NCI-H2171 (cell line): ENCODE measurements at regions not wholly inside any gene's neighbourhood (a gene's known extent, or its start where the extent isn't known, plus 50 kb on each side); places are given as distances from the start of the nearest gene placed in this dataset.

Experiments
- DNase-seq: peaks from one replicate; lab custom pipeline; 2025; lab: John Stamatoyannopoulos, UW

DNA sequence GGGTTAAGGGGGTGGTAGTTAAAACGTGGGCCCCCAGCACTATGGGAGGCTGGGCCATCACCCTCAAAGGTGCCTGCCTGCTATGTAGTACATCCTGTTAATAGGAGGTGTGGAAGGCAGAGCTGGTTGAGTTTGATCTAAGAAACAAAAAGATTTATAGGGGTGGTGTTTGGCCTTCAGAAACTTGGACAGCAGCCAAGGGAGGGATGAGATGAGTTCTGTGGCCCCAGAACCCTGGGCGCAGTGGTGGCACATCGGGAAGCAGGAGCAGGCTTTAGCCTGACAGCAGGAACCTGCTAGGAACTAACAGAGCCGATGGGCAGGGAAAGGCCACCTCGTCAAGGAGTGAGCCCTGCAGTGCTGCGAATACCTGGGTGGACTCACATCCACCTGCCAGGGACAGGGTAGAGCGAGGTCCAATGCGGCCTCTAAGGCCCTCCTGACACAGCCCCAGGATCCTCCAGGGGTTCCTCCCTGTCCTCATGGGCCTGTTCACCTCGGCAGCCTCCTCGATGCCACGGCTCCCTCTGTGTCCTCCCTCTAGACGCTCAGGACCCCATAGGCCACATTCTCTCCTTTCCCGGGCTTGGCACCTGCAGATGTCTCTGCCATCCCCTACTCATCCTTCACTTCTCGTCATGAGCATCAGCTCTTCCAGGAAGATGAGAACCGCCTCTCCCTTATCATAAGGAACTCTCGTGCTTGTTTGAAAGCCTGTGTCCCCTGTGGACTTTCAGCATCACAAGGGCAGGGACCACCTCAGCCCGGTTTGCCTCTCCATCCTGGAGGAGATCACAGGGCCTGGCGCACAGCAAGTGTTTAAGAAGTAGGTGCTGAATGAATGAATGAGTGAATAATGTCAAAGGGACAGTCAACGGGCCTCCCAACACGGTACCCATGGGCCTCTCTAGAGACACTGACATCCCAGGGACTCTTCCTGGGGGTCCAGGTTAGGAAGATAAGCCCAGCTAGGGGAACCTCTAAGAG lies 103.5 kb upstream of the TNRC6C start:
- no peak for DNase-seq

GRCh38 chr17:77856551-77857305 lies 101.8 kb upstream of the TNRC6C start:
- no peak for DNase-seq

GRCh38 chr17:77857306-77857555 lies 101.3 kb upstream of the TNRC6C start:
- no peak for DNase-seq

DNA sequence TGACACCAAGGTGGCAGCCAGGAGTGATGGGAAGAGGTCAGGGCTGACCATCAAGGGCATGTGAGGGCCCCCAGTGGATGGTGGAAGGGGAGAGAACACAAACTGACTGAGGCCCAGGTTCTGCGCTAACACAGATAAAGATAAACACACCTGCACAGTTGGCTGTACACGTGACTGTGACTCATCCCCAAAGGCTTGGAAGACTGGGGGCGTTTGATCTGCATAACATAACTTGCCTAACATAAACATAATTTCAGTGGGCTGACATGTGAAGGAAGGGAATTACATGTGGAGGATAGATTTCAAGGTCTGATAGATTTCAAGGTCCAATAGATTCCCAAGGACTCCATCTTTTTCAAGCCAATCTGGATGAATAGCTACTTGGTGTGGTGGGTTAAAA lies 100.9 kb upstream of the TNRC6C start:
- DNase-seq = no peak

- DNase-seq = no peak
These were observed 100.0 kb upstream of the TNRC6C start for GRCh38 chr17:77858291-77859034.

DNA sequence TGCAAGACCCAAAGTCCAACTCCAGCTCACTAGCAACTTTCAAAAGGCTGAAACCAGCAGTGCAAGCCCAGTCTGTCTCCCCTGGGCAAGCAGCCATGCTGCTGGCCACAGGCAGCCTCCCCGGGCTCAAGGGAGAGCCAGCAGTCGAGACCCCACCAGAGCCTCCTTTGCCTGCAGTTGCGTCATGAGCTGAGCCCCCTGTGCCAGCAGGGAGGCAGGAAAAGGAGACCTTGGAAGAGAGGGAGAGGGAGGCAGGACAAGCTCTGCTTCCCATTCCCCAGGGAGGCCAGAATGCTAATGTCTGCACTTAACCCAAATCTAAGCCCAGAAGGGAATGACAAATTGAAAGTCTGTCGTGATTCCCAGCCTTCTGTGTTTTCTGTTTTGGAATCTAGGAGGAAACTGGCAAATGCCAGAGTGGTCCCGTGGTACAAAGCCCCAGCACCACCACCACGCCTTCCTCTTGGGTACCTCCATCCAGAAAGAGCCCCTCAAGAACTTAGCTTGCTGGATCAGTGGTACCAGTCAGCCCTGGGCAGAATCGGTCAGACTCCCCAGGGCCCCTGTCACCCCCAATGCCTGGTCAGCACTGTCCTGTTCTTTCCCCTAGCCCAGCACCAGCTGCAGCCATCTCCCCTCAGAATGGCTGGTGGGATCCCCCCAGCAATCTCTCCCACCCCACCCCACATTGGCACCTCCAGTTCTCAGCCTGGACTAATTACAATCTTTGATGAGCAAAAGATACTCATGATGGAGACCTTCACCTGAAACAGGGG lies 99.3 kb upstream of the TNRC6C start:
- DNase-seq = no peak

DNA sequence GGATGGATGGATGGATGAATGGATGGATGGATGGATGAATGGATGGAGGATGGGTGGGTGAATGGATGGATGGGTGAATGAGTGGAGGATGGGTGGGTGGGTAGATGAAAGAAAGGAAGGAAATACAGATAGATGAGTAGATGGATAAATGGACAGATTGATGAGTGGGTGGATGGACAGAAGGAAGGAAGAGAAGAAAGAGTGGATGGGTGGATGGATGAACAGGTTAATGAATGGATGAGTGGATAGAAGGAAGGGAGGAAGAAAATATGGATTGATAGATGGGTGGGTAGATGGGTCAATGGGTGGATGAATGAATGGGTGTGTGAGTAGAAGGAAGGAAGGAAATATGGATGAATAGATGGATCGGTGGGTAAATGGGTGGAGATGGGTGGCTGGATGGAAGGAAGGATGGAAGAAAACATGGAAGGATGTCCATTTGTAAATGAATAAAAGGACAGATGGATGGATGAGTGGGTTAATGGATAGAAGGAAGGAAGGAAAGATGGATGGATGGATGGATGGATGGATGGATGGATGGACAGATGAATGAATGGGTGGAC lies 97.3 kb upstream of the TNRC6C start:
- DNase-seq = no peak

- no peak for DNase-seq
These were observed 96.4 kb upstream of the TNRC6C start for GRCh38 chr17:77861981-77862645.

DNA sequence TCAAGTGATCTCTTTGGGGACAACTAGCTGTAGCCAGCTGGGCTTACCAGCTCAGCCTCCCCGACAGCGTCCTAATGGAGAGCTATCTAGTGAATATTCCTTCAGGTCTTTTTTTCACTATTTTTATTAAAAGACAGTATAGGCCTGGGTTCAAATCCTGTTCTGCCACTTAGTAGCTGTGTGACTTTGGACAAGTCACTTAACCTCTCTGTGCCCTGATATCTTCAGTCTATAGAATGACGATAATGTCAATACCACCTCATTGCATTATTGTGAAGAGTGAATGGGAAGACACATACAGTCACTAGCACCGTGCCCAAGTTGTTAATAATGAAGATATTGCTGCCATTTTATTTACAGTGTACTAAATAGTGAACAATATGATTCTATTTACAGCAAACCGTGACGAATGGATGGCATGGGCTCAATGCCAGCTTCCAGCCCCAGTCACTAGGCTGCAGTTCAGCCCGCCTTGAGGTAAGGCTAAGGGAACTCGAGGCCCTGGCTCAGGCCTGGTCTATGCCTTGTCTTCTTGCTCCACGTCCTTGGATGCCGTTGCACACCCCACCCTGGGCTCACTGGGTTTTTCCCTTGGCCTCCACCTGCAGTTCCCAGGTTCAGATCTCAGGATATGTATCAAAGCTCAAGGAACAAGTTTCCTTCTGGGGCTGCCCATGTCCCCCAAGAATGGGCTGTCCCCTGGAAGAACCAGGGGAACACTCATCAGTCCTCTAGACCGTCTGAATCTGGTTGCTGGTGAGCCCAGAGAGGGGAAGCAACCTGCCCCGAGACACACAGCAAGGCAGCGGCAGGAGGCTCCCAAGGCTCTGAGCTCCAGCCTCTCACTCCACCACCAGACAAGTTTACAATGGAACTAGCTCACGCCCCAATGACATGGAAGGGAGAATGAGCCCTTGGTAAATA lies 95.4 kb upstream of the TNRC6C start:
- no peak for DNase-seq

DNA sequence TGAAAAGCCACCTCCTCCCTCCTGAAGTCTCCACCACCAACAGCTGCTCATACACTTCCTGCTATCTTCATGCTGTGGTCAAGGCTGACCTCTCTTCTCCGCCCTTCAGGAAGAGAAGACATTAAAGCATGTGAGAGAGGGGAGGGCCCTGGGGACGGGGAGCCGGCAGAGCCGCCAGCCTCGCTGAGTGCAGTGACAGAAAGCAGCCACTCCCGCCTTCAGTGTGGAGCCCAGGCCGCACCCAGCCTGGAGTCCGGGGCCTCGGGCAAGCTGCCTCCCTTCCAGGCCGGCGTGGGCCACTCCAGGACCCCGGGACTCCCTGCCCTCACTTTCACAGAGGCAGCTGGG lies 94.7 kb upstream of the TNRC6C start:
- DNase-seq = no peak

DNA sequence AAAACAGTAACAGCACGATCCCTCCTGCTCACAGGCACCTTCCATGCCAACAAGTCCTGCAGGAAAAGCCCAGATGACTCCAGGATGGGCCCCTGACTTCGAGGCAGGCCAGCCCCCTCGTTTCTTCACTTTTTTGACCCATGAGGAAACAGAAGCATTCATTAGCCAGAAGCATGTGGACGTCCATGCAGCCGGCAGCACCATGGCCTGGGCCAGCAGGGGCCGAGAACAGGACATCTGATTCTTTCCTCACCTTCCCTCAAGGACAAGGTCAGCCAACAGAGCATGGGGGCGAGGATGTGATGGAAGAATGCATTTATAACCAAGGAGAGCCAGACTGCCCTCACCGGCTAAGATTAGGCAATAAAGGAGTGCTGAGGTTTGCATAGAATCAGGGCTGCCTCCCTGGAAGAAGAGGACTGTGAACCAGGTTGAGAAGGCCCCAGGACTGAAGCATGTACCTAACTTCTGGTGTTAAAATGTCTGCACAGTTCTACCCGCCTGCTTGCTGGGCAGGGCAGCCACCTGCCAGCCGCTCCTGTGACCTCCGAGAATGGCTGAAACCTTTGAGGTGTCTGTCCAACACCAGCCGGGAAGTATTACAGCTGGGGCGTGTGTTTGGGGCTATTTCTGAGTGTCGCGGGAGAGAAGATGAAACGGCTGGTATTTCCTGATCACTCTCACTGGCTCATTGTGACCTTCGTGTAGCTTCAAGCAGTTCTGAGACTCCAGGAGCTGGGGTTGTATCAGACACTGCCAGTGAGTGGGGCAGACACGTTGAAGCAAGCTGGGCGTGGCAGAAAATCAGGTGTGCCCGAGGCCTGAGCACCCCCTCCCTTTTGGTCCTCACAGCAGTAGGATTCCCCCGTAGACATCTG lies 94.0 kb upstream of the TNRC6C start:
- peak; percentile 58 for DNase-seq

DNA sequence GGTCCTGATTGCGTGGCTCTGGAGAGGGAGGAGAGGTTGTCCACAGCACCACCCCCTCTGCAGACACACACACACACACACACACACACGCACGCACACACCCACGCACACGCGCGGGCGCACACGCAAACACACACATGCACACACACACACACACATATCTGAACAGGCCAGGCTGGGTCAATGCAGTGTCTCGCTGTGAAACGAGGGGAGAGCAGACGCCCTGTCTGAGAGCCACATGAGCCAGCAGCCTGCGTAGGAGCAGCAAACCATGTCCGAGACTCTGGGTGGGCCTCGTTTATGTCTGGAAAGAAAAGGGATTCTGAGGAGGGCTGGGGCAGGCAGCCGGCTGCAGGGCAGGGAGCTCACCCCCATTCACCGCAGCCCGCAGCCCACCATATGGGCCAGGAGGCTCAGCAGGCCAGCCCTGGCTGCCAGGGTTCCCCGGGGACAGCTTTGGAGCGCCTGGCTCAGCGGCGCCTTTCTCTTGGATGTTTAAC lies 93.3 kb upstream of the TNRC6C start:
- DNase-seq = peak; percentile 91

GRCh38 chr17:77865716-77866115 lies 92.8 kb upstream of the TNRC6C start:
- no peak for DNase-seq

- no peak for DNase-seq
These were observed 91.2 kb upstream of the TNRC6C start for GRCh38 chr17:77867308-77867781.

DNA sequence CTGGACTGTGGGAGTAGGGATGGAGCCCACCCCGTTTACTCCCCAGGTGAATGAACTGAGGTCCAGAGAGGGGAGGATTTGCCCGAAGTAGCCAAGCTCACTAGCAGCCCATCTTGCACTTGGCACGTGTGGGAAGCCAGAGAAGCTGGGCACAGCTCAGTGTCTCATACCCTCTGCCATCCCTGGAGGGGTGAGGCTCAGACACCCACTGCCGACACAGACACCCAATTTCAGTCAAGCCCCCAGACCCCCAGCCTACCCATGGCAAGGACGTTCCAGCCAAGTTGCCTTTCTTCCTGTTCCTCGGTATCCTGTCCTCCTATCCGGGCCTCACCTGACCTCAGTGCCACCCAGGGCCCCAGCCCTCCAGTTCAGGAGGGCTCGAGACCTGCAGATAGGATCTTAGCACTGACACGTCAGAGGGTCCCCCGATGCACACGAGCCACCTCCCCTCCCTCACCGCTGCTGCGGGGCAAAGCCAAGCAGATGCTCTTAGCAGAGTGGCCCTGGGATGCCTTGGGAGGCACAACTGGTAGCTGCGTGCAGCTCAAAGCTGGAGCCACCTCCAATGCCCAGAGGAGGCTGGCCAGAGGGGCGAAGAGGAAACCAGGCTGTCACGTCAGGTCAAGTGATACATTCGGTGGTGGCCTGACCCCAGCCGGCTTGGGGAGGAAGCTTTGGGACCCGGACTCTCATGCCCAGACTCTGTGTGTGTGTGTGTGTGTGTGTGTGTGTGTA lies 90.4 kb upstream of the TNRC6C start:
- DNase-seq = no peak

GRCh38 chr17:77869041-77869599 lies 89.4 kb upstream of the TNRC6C start:
- DNase-seq = no peak

DNA sequence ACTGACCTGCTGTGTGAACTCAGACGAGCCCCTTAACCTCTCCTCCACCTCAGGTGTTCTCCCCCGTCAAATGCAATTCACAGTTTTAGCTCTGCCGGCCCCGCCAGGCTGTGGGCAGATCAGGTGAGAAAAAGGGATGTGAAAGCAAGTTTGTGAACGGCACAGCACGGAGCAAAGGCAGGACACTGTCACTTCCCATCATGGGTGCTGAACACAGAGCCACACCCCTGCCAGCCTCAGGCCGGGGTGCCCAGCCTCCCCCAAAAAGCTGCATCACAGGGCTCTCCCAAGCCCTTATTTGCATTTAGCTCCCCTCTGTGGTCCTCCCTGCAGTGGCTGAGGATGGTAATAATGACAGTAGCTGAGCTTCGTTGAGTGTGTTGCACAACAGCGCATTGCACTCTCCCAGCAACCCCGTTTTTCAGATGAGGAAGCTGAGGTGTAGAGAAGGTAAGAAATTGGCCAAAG lies 88.8 kb upstream of the TNRC6C start:
- DNase-seq = no peak

DNA sequence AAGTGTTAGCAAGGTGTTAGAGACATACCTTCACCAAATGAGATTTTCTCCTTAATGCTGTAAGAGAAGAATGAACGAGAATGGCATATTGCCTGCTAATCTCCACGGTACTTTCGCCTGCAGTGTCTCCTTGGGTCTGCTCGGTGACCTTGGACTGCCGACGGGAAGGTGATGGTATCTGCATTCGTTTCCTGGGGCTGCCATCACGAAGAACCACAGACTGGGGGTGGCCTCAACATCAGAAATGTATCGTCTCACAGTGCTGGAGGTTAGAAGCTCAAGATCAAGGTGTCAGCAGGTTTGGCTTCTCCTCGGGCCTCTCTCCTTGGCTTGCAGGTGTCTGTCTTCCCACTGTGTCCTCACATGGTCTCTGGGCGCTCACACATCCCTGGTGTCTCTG lies 86.3 kb upstream of the TNRC6C start:
- DNase-seq = no peak
